ENCODE measurements at regions not wholly inside any gene's neighbourhood (a gene's known extent, or its start where the extent isn't known, plus 50 kb on each side); places are given as distances from the start of the nearest gene placed in this dataset.

DNA sequence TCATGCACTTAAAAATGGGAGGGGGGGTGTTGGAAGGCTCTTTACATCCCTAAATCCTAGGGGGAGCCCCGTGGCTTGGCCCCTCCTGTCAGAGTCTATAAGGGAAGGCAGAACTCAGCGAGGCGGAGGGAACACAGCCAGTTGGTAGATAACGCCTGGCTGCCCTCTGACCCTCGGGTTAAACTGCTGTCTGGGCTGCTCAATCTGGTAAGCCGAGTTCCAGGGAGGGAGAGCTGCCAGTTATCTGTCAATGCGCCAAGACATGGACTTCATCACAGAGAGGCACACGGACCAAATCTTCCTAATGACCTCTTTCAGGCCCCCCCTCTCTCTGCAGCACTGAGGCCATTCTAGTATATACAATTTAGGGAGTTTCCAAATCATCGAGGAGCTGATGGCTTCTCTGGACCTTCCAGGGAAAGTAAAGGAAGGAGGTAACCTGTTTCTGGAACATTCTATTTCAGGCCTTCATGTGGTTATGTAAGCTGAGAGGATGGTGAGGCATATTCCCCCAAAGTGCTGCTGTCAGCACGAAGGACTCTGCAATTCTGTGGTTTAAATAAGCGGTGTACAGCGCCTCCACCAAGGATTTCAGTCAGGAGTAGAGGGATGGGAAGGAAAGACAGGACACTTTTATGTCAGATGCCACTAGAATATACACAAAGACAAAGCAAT lies 349.0 kb downstream of the MCTP2 start:
- TF ChIP-seq POLR2AphosphoS5 (IDR thresholded peaks at IDR 0.05; ENCODE audit: low read depth, low read length): no peak
- TF ChIP-seq, protein P1, sequence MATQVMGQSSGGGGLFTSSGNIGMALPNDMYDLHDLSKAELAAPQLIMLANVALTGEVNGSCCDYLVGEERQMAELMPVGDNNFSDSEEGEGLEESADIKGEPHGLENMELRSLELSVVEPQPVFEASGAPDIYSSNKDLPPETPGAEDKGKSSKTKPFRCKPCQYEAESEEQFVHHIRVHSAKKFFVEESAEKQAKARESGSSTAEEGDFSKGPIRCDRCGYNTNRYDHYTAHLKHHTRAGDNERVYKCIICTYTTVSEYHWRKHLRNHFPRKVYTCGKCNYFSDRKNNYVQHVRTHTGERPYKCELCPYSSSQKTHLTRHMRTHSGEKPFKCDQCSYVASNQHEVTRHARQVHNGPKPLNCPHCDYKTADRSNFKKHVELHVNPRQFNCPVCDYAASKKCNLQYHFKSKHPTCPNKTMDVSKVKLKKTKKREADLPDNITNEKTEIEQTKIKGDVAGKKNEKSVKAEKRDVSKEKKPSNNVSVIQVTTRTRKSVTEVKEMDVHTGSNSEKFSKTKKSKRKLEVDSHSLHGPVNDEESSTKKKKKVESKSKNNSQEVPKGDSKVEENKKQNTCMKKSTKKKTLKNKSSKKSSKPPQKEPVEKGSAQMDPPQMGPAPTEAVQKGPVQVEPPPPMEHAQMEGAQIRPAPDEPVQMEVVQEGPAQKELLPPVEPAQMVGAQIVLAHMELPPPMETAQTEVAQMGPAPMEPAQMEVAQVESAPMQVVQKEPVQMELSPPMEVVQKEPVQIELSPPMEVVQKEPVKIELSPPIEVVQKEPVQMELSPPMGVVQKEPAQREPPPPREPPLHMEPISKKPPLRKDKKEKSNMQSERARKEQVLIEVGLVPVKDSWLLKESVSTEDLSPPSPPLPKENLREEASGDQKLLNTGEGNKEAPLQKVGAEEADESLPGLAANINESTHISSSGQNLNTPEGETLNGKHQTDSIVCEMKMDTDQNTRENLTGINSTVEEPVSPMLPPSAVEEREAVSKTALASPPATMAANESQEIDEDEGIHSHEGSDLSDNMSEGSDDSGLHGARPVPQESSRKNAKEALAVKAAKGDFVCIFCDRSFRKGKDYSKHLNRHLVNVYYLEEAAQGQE (IDR thresholded peaks at IDR 0.05; ENCODE audit: insufficient read depth in 1 of 2, low read depth in 2 of 2, low read length in 2 of 2): no peak
- no peak for TF ChIP-seq TAF1 (IDR thresholded peaks at IDR 0.05; ENCODE audit: borderline replicate concordance, insufficient read depth, low read length)

Data from PFSK-1 (cell line).